OCI-LY3 (cell line): ENCODE measurements at regions not wholly inside any gene's neighbourhood (a gene's known extent, or its start where the extent isn't known, plus 50 kb on each side); places are given as distances from the start of the nearest gene placed in this dataset.

Experiments
- EZH2phosphoT487 ChIP-seq: fragments of 200-600 bp; shearing (Covaris generic); IDR thresholded peaks from 2 replicates; pipeline ENCODE4 v1.6.1; 2018; ENCODE audit warnings: antibody characterized with exemption, mixed run types, low read depth
- TF ChIP-seq, protein P1 (sequence below): fragments of 200-600, 300-600 bp; sonication (generic); IDR thresholded peaks from 2 replicates; pipeline ENCODE4 v1.5.1; 2014; ENCODE audit warnings: antibody characterized with exemption, low read length, low read depth

DNA sequence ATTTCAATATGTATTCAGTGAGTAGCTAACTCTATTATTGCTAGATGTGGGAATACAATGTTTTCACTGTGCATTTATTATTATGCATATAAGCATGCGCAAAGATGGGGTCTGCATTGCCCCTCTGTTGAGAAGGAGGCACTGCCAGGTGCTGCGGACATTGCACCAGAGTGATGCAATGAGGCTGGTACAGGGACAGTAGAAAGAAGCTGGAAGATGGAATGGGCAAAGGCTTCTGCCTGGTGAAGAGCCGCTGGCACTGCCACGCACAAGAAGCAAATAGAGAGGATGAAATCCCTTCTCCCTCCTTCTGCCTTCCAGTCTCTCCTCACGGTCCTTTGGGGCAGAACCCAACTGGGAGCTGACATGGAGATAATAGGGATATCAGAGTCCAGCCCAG, 154.5 kb upstream of the TNFAIP3 start:
- TF ChIP-seq, protein P1, sequence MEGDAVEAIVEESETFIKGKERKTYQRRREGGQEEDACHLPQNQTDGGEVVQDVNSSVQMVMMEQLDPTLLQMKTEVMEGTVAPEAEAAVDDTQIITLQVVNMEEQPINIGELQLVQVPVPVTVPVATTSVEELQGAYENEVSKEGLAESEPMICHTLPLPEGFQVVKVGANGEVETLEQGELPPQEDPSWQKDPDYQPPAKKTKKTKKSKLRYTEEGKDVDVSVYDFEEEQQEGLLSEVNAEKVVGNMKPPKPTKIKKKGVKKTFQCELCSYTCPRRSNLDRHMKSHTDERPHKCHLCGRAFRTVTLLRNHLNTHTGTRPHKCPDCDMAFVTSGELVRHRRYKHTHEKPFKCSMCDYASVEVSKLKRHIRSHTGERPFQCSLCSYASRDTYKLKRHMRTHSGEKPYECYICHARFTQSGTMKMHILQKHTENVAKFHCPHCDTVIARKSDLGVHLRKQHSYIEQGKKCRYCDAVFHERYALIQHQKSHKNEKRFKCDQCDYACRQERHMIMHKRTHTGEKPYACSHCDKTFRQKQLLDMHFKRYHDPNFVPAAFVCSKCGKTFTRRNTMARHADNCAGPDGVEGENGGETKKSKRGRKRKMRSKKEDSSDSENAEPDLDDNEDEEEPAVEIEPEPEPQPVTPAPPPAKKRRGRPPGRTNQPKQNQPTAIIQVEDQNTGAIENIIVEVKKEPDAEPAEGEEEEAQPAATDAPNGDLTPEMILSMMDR, result no peak
- TF ChIP-seq EZH2phosphoT487, result no peak
